ENCODE measurements at regions not wholly inside any gene's neighbourhood (a gene's known extent, or its start where the extent isn't known, plus 50 kb on each side); places are given as distances from the start of the nearest gene placed in this dataset.

DNA sequence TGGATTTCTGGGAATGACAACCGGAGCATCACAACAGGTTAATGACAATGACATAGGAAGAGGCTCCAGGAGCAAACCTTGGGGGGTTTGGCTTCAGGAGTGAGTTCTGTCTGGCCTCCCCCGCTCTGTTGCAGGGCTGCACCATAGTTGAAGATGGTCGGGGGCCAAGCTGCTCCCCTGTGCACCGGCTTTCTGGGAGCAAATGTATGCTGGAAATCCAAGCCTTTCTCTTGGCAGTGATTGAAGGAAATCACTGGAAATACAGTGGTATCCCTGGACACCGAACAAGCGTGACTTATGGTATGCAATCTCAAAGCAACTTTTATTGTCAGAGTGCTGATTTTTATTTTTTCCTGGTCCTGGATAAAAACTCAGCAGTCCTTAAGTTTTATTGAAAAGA is 251.9 kb upstream of the ZNF32 start:
- DNase-seq (ENCODE audit: low spot score in 2 of 2) = no peak
- Mint-ChIP-seq H3K27ac (ENCODE audit: low read depth) (no peak overlapping the region), H3K36me3 (ENCODE audit: insufficient read depth) (no peaks in the 10 kb centered on the region), H3K27me3 (peaks cover 14% of the 10 kb centered on the region), H3K9me3 (no peaks in the 10 kb centered on the region), H3K4me1 (no peaks in the 10 kb centered on the region), H3K4me3 (no peak overlapping the region)
- ATAC-seq (replicated peaks; ENCODE audit: extremely low read depth, poor library complexity, severe bottlenecking) = no peak

DNA sequence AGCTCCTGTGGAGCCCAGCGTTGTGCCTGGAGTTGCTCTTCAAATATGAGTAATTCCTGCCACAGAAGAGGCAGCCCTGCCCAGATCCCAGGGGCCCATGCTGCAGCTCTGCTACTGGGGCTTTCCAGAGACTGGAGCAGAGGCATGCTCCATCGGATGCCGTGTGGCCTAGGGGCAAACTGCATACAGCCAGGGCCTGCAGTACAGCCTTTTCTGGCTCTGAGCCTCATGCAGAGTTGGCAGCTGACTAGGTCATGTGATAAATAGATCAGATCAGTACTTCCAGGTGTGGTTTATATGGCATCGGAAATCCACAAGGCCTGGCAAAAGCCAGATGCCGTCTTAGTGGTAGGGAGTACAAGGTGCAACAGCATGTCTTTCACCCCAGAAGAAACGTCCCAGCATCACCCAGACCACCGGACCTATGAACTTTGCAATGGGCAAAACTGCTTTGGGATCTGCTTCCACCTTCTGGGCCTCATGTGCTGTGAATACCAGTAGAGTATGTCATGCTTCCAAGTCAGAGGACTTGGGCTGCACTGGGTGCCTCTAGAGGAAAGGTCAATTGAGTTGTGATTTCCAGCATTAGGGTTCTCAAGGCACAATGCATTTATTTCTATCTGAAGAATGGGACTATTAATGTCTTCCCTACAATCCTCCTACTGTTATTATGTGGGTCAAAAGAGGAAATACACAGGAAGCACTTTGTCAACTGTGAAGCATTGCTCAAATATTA is 250.7 kb upstream of the ZNF32 start:
- no peak for DNase-seq (ENCODE audit: low spot score in 2 of 2)
- Mint-ChIP-seq H3K4me3 (no peak overlapping the region), H3K9me3 (no peaks in the 10 kb centered on the region), H3K4me1 (no peaks in the 10 kb centered on the region), H3K27me3 (peaks cover 14% of the 10 kb centered on the region), H3K36me3 (ENCODE audit: insufficient read depth) (no peaks in the 10 kb centered on the region), H3K27ac (ENCODE audit: low read depth) (no peak overlapping the region)
- no peak for ATAC-seq (replicated peaks; ENCODE audit: extremely low read depth, poor library complexity, severe bottlenecking)

DNA sequence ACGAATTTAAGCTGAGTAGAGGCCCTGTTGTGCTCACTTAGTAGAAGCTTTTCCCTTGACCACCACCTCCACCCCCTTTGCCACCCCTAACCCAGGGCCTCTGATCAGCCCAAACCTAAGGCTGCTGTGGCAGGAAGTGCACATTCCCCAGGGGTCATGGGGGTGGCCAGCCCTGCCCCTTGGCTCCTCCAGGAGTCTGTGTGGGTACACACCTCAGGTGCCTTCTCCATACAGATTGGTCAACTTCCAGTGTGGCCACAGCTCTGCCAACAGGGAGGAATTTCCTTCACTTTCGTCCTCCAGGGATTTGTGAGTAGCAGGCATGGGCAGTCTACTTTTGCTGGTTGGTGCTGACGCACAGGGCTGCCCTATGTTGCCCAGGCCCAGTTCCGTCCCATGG is 249.9 kb upstream of the ZNF32 start:
- Mint-ChIP-seq H3K4me1 (no peaks in the 10 kb centered on the region), H3K9me3 (no peaks in the 10 kb centered on the region), H3K36me3 (ENCODE audit: insufficient read depth) (no peaks in the 10 kb centered on the region), H3K4me3 (no peak overlapping the region), H3K27me3 (peaks cover 11% of the 10 kb centered on the region), H3K27ac (ENCODE audit: low read depth) (no peak overlapping the region)
- DNase-seq (ENCODE audit: low spot score in 2 of 2) (no peak), ATAC-seq (replicated peaks; ENCODE audit: extremely low read depth, poor library complexity, severe bottlenecking) (no peak)

DNA sequence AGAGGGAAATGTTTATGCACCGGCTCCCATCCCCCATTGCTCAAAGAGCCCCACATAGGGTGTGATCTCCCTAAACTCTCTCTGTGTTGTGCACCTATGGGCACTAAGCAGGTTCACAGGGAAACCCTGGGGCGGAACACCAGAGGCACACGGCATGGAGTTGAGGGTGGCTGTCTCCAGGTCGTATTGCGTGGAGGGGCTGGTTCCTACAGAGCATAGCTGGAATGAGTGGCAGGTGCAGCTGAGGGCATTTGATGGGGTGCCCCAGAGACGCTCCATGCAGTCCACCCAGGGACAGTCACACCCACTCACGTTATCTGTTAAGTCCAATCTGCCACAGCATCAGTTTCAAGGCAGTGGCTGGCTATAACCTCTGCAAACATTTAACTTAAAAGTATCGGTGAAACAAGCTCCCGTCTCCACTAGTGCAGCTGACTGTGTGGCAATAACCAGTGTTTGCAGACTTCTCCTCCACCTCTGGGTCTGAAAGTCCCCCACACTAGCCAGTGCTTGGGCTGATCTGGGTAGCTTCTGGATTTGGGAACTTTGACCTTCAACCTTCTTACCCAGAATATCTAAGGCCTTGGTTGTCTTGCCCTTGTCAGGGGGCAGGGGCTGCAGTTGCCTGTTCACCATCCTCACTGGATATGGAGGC is 249.2 kb upstream of the ZNF32 start:
- Mint-ChIP-seq H3K27ac (ENCODE audit: low read depth) (no peak overlapping the region), H3K36me3 (ENCODE audit: insufficient read depth) (no peaks in the 10 kb centered on the region), H3K27me3 (peaks cover 4% of the 10 kb centered on the region), H3K4me1 (no peaks in the 10 kb centered on the region), H3K4me3 (no peak overlapping the region), H3K9me3 (no peaks in the 10 kb centered on the region)
- ATAC-seq (replicated peaks; ENCODE audit: extremely low read depth, poor library complexity, severe bottlenecking) (no peak), DNase-seq (ENCODE audit: low spot score in 2 of 2) (no peak)

DNA sequence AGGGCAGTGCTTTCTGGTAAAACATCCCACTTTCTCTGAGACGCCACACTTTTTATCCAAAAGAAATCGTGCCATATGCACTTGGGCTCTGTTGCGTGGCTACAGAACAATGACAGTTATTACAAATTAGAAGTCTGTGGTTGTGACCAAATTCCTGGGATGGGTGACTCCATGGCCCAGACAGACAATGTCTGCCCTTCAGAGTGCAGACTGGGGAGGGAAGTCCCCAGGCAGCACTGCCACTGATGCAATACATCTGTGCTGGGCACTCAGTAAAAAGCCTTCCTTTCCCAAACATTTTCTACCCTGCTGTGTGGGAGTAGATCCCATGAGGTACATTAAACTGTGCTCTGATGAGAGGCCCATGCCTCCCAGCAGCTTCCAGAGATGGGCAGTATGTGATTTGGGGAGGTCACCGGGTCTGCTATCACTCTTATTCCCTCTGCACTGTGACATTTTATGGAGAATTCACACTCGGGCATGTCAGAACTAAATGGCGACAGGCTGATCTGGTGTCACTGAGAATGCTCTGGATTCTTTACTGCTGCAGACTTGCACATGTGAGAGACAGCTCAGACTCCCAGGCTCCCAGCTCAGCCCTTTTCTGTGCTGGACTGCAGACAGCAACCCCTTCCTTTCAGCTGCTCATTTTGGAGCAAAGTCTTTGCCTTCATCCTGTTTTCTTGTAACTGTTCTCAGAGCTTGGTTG is 243.5 kb upstream of the ZNF32 start:
- H3K27ac Mint-ChIP-seq (ENCODE audit: low read depth) = no peak overlapping the region
- DNase-seq (ENCODE audit: low spot score in 2 of 2) = no peak
- H3K4me3 Mint-ChIP-seq = no peak overlapping the region
- no peak for ATAC-seq (replicated peaks; ENCODE audit: extremely low read depth, poor library complexity, severe bottlenecking)
- no peaks in the 10 kb centered on the region for H3K4me1 Mint-ChIP-seq
- no peaks in the 10 kb centered on the region for H3K36me3 Mint-ChIP-seq (ENCODE audit: insufficient read depth)
- H3K27me3 Mint-ChIP-seq = no peaks in the 10 kb centered on the region
- no peaks in the 10 kb centered on the region for H3K9me3 Mint-ChIP-seq

DNA sequence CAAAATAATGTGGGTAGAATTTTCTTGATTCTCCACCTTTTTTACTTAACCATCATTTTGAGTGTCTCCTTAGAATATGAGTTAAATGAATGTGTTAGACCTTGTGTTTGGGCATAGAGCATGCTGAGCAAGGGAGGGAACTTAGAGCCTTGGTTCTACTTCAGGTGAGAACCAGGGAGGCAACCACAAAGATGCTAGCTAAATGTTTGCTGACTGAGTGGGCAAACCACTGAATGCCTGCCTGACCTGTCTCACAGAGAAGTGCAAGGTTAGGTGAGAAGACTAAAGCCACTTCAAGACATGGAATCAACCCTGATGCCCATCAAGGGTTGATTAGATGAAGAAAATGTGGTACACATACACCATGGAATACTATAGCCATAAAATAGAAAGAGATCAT is 242.6 kb upstream of the ZNF32 start:
- ATAC-seq (replicated peaks; ENCODE audit: extremely low read depth, poor library complexity, severe bottlenecking) (no peak), DNase-seq (ENCODE audit: low spot score in 2 of 2) (no peak)
- H3K27ac Mint-ChIP-seq (ENCODE audit: low read depth) = no peak overlapping the region
- H3K36me3 Mint-ChIP-seq (ENCODE audit: insufficient read depth) = no peaks in the 10 kb centered on the region
- no peaks in the 10 kb centered on the region for H3K27me3 Mint-ChIP-seq
- H3K9me3 Mint-ChIP-seq = no peaks in the 10 kb centered on the region
- H3K4me3 Mint-ChIP-seq = no peak overlapping the region
- no peaks in the 10 kb centered on the region for H3K4me1 Mint-ChIP-seq

DNA sequence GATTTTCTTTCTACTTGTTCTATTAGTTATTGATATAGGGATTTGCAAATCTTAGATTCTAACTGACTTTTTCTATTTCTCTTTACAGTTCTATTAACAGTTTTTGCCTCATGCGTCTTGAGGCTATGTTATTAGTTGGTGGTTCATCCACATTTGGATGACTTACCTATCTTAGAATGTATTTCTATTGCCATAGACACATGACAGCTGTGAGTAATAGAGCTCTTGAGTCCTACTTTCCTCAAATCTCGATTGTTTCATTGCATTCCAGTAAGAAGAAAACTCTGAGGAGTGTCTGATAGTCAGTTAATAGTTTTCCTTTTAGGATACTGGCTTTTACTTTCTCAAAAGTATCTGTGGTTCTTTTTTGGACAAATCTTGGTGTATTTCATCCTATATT is 241.4 kb upstream of the ZNF32 start:
- ATAC-seq (replicated peaks; ENCODE audit: extremely low read depth, poor library complexity, severe bottlenecking) (no peak), DNase-seq (ENCODE audit: low spot score in 2 of 2) (no peak)
- no peak overlapping the region for H3K4me3 Mint-ChIP-seq
- H3K36me3 Mint-ChIP-seq (ENCODE audit: insufficient read depth) = no peaks in the 10 kb centered on the region
- no peaks in the 10 kb centered on the region for H3K9me3 Mint-ChIP-seq
- H3K27ac Mint-ChIP-seq (ENCODE audit: low read depth) = no peak overlapping the region
- no peaks in the 10 kb centered on the region for H3K4me1 Mint-ChIP-seq
- no peaks in the 10 kb centered on the region for H3K27me3 Mint-ChIP-seq

DNA sequence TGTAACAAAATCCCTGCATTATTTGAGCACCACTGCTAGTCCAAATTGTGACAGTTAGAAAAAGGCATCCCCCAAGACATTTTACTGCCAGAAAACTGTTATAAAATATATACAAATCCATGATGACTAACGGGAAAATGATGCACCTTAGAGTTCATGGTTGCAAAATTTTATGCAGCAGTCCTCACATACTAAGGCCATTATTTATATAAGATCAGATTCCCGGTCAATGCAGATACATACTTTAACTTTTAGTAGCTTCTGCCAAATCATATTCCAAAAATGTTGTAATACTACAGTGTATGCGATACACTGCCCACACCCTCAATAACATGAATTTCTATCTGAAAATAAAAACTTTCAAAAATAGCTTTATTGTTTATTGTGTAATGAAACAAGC is 239.9 kb upstream of the ZNF32 start:
- ATAC-seq (replicated peaks; ENCODE audit: extremely low read depth, poor library complexity, severe bottlenecking) (no peak), DNase-seq (ENCODE audit: low spot score in 2 of 2) (no peak)
- H3K27ac Mint-ChIP-seq (ENCODE audit: low read depth) = peak overlapping the region; percentile 18
- H3K9me3 Mint-ChIP-seq = no peaks in the 10 kb centered on the region
- no peaks in the 10 kb centered on the region for H3K27me3 Mint-ChIP-seq
- H3K4me1 Mint-ChIP-seq = no peaks in the 10 kb centered on the region
- no peak overlapping the region for H3K4me3 Mint-ChIP-seq
- H3K36me3 Mint-ChIP-seq (ENCODE audit: insufficient read depth) = no peaks in the 10 kb centered on the region

DNA sequence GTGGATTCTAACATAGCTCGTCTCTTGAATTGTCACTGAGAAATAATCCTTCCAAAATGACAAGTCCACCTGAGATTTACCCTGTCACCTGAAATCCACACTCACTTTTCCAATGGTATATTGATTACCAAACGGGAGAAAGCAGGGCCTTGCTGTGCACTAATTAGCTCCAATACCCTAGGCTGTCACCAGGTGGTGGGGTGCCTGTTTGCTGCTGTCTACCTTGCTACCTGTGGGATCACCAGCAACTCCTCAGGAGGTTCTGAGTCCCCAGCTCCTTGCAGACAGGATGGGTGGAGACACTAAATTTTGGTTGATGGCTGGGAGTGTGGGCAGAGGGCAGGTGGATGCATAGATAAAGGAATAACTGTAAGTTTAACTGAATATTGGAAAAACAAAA is 237.2 kb upstream of the ZNF32 start:
- Mint-ChIP-seq H3K27ac (ENCODE audit: low read depth) (no peak overlapping the region), H3K9me3 (no peaks in the 10 kb centered on the region)
- no peak for ATAC-seq (replicated peaks; ENCODE audit: extremely low read depth, poor library complexity, severe bottlenecking)

DNA sequence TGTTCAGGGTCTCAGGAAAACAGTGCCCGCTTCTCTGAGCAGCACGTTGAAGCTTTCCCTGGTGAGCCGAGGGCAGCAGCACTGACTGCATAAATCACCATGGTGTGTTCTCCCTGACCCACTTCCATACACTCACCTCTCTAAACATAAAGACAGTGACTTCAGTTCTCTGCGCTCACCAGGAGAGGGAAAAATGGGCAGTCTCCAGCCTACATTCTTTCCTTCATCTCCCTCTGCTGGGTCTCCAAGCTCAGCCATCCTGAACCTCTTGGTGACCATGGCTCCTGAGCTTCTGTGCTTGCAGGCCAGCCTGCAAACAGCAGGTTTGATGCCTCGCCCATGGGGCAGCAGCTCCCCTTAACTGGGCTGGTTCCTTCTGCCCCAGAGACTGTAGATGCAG is 236.6 kb upstream of the ZNF32 start:
- Mint-ChIP-seq H3K4me3 (no peak overlapping the region), H3K4me1 (no peaks in the 10 kb centered on the region), H3K9me3 (no peaks in the 10 kb centered on the region)

More for the DNA sequence above, 237.2 kb upstream of the ZNF32 start:
- Mint-ChIP-seq H3K4me1 (no peaks in the 10 kb centered on the region), H3K4me3 (no peak overlapping the region), H3K27me3 (no peaks in the 10 kb centered on the region), H3K36me3 (ENCODE audit: insufficient read depth) (no peaks in the 10 kb centered on the region)
- DNase-seq (ENCODE audit: low spot score in 2 of 2) = no peak

DNA sequence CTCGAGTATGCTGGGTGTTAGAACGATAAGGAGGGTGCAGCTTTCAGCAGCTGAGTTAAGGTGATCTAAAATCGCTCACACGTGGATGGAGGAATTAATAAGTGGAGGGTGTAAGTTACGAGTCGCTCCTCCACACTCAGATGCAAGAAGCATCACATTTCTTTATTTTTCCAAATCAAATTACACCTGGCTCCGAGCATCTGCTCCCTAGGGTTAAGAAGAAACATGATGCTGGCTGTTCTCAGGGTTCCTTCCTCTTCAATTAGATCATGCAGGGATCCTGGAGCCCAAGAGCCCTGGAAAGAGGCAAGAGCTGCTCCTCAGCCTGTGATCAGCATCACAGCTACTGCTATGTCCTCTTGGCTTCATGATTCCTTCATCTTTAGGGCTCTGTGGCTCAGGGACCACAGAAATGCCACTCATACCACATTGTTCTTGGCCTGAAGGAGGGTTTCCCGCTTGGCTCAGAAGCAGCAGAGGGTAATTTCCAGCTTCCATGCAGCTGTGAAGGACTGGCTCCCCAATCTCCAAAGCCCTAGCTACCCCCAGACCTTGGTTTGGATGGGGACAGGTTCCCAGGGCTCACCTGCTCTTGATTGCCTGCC is 235.9 kb upstream of the ZNF32 start:
- no peak for ATAC-seq (replicated peaks; ENCODE audit: extremely low read depth, poor library complexity, severe bottlenecking)
- Mint-ChIP-seq H3K27ac (ENCODE audit: low read depth) (no peak overlapping the region), H3K36me3 (ENCODE audit: insufficient read depth) (no peaks in the 10 kb centered on the region), H3K4me3 (no peak overlapping the region), H3K4me1 (no peaks in the 10 kb centered on the region), H3K9me3 (no peaks in the 10 kb centered on the region), H3K27me3 (no peaks in the 10 kb centered on the region)
- DNase-seq (ENCODE audit: low spot score in 2 of 2) = no peak

More for the DNA sequence above, 236.6 kb upstream of the ZNF32 start:
- Mint-ChIP-seq H3K36me3 (ENCODE audit: insufficient read depth) (no peaks in the 10 kb centered on the region), H3K27ac (ENCODE audit: low read depth) (no peak overlapping the region), H3K27me3 (no peaks in the 10 kb centered on the region)
- ATAC-seq (replicated peaks; ENCODE audit: extremely low read depth, poor library complexity, severe bottlenecking) = no peak
- DNase-seq (ENCODE audit: low spot score in 2 of 2) = no peak

DNA sequence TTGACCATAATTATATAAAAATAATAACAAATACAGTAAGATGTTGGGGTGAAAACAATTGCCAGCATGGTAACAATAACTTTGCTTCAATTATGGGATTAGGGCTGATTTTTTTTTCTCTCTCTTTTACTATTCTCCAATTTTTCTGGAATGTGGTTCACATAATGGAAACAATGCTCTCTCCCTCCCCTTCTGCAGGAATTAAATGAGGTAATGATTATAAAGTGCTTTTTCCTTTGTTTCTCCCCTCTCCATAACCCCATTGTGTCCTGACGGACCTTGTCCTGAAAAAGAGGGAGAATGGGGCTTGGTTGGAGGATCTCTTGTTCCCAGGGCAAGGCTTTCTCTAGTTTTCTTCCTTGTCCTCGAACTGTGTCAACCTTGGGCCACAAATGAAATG is 234.0 kb upstream of the ZNF32 start:
- Mint-ChIP-seq H3K27me3 (peaks cover 17% of the 10 kb centered on the region), H3K27ac (ENCODE audit: low read depth) (no peak overlapping the region), H3K9me3 (no peaks in the 10 kb centered on the region), H3K36me3 (ENCODE audit: insufficient read depth) (no peaks in the 10 kb centered on the region), H3K4me3 (no peak overlapping the region), H3K4me1 (no peaks in the 10 kb centered on the region)
- DNase-seq (ENCODE audit: low spot score in 2 of 2) (no peak), ATAC-seq (replicated peaks; ENCODE audit: extremely low read depth, poor library complexity, severe bottlenecking) (no peak)

DNA sequence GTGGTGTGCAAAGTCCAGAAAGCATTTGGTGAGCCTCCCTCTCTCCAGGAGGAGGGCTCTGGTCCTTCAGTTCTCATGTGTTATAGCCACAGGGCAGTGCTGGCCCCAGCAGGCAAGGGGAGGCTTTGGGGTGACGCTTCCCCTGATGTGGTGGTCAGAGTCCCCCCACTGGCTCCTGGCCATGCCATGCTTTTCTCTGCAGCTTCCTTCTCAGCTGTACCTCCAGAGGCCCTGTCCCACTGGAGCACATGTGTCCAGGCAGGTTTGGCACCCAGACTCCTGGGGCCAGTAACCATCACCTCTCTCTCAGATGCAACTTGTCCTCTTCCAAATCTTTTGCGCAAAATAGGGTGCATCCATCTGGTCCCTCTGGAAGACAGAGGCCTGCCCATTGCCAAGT is 233.0 kb upstream of the ZNF32 start:
- DNase-seq (ENCODE audit: low spot score in 2 of 2) (no peak), ATAC-seq (replicated peaks; ENCODE audit: extremely low read depth, poor library complexity, severe bottlenecking) (no peak)
- Mint-ChIP-seq H3K27ac (ENCODE audit: low read depth) (no peak overlapping the region), H3K27me3 (peaks cover 19% of the 10 kb centered on the region), H3K4me1 (no peaks in the 10 kb centered on the region), H3K4me3 (no peak overlapping the region), H3K9me3 (no peaks in the 10 kb centered on the region), H3K36me3 (ENCODE audit: insufficient read depth) (no peaks in the 10 kb centered on the region)
